ENCODE measurements at regions not wholly inside any gene's neighbourhood (a gene's known extent, or its start where the extent isn't known, plus 50 kb on each side); places are given as distances from the start of the nearest gene placed in this dataset.

DNA sequence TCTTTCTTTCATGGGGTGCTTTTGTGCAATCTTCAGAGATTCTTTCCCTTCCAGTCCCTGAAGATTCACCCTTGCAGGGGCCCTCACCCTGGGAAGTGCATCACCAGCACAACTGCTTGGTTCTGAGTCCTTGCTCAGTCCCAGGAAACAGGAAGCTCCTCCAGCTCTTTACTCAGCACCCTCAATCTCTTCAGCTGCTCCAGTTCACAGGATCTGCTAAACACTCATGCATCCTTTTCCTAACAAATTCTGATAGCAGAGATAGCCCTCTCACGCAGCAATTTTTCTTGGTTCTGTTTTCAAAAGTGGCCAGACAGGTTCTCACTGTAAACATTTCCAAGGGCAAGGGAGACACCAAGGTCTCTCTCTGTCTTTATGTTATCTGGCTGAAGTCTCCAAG is 823.1 kb downstream of the LIG4 start:
- no peak for DNase-seq (ENCODE audit: low read depth)
- H3K4me3 ChIP-seq (ENCODE audit: low read length), result no peak overlapping the region
- TF ChIP-seq, protein P1, sequence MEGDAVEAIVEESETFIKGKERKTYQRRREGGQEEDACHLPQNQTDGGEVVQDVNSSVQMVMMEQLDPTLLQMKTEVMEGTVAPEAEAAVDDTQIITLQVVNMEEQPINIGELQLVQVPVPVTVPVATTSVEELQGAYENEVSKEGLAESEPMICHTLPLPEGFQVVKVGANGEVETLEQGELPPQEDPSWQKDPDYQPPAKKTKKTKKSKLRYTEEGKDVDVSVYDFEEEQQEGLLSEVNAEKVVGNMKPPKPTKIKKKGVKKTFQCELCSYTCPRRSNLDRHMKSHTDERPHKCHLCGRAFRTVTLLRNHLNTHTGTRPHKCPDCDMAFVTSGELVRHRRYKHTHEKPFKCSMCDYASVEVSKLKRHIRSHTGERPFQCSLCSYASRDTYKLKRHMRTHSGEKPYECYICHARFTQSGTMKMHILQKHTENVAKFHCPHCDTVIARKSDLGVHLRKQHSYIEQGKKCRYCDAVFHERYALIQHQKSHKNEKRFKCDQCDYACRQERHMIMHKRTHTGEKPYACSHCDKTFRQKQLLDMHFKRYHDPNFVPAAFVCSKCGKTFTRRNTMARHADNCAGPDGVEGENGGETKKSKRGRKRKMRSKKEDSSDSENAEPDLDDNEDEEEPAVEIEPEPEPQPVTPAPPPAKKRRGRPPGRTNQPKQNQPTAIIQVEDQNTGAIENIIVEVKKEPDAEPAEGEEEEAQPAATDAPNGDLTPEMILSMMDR (IDR thresholded peaks at IDR 0.05; ENCODE audit: insufficient read depth, low read depth, low read length, missing control alignments), result no peak

DNA sequence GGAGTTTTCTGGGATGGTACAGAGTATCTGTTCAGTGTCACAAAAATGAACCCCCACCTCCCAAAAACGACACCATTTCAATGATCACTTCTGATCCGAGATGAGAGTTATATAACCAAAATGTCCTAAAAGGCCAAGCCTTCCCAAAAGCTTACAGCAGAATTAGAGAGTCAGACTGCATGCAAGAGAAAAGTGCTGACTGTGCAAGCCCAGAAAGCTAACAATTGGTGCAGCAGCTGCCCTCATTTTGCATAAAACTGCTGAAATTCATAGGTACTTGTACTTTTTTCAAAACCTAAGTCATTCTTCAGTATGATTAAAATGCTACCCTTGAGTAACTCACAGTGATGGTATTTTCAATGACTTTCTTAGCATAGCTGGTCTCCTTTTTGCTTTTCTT is 819.6 kb upstream of the ARGLU1 start:
- no peak overlapping the region for H3K4me3 ChIP-seq (ENCODE audit: low read length)
- no peak for DNase-seq (ENCODE audit: low read depth)
- TF ChIP-seq, protein P1 (IDR thresholded peaks at IDR 0.05; ENCODE audit: insufficient read depth, low read depth, low read length, missing control alignments), result no peak

DNA sequence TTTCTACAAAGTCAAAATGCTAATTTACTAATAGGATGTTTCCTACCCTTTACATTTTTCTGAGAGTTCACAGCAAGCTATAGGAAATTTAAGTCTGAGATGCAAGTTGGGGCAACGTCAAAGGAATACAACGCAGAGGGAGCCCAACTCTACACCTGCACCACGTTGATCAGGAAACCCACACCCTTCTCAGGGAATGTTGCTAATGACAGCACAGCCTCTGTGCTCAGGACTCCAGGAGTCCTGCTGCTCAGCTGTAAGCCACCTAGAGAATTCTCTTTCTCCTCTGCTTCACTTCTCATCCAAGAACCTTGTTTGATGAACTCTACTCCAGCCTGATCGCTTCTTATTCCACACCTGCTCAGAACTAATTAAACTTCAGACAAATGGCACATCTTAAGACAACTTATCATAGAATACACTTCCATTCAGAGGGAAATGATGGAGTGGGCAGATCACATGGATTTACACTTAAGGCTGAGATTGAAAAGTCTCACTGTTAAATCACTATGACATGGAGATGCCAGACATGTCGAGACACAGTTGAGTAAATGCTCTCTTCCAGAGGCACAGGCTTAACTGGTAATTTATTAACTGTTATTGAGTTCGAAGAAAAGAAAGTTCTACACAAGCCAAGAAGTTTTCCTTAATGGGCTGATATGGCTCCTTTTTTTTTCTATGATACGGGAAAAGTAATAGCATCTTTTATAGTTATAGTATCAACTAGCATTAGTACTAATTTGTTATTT is 811.6 kb upstream of the ARGLU1 start:
- TF ChIP-seq, protein P1 (IDR thresholded peaks at IDR 0.05; ENCODE audit: insufficient read depth, low read depth, low read length, missing control alignments), result no peak
- DNase-seq (ENCODE audit: low read depth), result no peak
- H3K4me3 ChIP-seq (ENCODE audit: low read length), result no peak overlapping the region

DNA sequence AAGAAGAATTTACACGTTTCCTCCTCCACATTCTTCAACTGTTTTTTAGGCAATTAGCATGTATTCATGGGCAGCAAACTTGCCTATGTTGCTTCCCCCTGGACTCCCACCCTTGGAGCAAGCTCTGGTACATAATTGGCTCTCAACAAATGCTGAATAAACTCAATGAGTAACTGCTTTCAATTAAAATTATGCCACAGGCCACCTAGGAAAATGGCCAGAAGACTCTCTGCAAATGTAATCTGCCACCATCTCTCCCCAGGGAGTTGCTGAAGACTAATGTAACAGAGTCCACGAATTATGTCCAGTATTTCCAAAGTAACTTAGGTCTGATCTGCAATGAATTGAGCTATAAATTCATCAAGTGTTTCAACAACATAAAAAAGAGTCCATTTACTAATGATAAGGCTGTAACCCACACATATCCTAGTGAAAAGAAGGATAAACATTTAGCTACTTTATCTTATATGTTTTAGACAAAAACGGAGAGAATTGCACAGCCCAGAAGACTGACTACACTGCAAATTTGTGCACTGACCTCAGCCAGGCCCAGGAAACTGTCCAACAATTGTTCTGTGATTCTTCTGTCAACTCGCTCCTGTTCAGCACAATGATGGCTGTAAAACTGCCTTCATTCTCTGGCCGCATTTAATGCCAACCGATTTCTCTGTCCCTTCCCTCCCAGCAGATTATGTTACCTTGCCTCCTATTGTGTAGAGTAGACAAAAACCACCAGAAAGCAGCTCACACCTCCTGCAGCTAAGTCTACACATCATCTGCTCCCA is 808.6 kb upstream of the ARGLU1 start:
- TF ChIP-seq, protein P1 (IDR thresholded peaks at IDR 0.05; ENCODE audit: insufficient read depth, low read depth, low read length, missing control alignments), result no peak
- no peak for DNase-seq (ENCODE audit: low read depth)
- no peak overlapping the region for H3K4me3 ChIP-seq (ENCODE audit: low read length)

DNA sequence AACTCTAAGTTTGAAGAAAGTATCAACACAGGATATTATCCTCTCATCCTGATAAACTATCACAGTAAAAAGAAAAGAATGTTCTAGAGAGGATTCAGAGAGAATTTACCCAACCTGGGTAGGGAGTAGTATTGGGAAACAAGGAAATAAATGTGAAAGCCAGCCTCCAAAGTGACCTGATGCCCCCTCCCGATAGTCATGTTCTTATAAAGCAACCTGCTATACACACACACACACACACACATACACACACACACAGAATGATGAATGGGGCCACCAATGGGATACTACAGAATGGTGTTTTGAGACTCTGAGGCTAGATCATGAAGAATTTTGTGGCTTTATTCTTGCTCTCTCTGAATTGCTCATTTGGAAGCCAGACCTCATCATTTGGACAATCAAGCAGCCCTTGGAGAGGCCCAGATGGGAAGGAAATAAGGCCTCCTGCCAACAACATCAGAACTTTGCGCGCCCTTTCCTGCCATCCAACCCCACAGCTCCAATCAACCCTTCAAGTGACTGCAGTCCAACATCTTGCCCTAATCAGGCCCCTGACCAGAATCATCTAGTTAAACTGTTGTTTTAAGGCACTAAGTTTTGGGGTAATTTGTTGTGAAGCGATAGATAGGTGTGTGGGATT is 807.9 kb upstream of the ARGLU1 start:
- no peak overlapping the region for H3K4me3 ChIP-seq (ENCODE audit: low read length)
- TF ChIP-seq, protein P1 (IDR thresholded peaks at IDR 0.05; ENCODE audit: insufficient read depth, low read depth, low read length, missing control alignments), result no peak
- DNase-seq (ENCODE audit: low read depth), result no peak

DNA sequence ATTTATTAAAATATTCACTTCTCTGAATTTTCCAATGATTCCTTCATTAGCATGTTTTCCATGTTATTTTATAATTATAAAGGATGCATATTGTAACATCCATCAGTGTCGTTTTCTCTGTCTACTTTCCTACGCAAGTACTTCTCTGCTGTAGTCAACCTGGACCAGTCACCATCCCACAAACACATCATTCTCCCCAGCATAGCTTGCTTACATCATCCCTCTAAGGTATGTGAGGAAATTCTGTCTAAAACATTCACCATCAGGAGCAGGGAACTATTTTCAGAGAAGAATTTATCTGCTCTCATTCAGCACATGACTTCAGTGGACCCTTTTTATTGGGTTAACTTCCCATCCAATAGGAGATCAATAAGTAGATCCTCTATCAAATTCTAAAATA is 806.1 kb upstream of the ARGLU1 start:
- DNase-seq (ENCODE audit: low read depth), result no peak
- TF ChIP-seq, protein P1 (IDR thresholded peaks at IDR 0.05; ENCODE audit: insufficient read depth, low read depth, low read length, missing control alignments), result no peak

More for the DNA sequence above, 806.1 kb upstream of the ARGLU1 start:
- no peak overlapping the region for H3K4me3 ChIP-seq (ENCODE audit: low read length)
